ENCODE measurements at regions not wholly inside any gene's neighbourhood (a gene's known extent, or its start where the extent isn't known, plus 50 kb on each side); places are given as distances from the start of the nearest gene placed in this dataset.
"Not testable (repeated sequence)": the region's sequence is repeated elsewhere in the genome, so short reads cannot be mapped to it uniquely, and the experiment has no call there.

- TF ChIP-seq, protein P1, sequence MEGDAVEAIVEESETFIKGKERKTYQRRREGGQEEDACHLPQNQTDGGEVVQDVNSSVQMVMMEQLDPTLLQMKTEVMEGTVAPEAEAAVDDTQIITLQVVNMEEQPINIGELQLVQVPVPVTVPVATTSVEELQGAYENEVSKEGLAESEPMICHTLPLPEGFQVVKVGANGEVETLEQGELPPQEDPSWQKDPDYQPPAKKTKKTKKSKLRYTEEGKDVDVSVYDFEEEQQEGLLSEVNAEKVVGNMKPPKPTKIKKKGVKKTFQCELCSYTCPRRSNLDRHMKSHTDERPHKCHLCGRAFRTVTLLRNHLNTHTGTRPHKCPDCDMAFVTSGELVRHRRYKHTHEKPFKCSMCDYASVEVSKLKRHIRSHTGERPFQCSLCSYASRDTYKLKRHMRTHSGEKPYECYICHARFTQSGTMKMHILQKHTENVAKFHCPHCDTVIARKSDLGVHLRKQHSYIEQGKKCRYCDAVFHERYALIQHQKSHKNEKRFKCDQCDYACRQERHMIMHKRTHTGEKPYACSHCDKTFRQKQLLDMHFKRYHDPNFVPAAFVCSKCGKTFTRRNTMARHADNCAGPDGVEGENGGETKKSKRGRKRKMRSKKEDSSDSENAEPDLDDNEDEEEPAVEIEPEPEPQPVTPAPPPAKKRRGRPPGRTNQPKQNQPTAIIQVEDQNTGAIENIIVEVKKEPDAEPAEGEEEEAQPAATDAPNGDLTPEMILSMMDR (IDR thresholded peaks at IDR 0.05; ENCODE audit: control insufficient read depth, extremely low read depth, insufficient read depth) = no peak
- no peak for DNase-seq (ENCODE audit: low read depth)
Measured at GRCh38 chr2:184322615-184323014, 275.7 kb upstream of the ZNF804A start.

DNA sequence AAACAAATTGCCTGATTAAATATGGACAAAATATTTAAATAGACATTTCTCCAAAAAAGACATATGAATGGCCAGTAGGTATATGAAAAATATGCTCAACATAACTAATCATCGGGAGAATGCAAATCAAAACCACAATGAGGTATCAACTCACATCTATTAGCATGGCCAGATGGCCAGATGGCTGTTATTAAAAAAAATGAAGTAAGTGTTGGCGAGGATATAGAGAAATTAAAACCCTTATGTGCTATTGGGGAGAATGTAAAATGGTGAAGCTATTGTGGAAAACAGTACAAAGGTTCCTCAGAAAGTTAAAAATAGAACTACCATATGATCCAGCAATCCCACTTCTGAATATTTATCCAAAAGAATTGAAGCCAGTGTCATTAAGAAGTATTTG lies 272.3 kb upstream of the ZNF804A start:
- H3K4me3 ChIP-seq (ENCODE audit: low read depth, low read length) = no peak overlapping the region
- DNase-seq (ENCODE audit: low read depth) = no peak
- TF ChIP-seq, protein P1 (IDR thresholded peaks at IDR 0.05; ENCODE audit: control insufficient read depth, extremely low read depth, insufficient read depth) = no peak

More at GRCh38 chr2:184322615-184323014, 275.7 kb upstream of the ZNF804A start:
- H3K4me3 ChIP-seq (ENCODE audit: low read depth, low read length) = no peak overlapping the region

- not testable (repeated sequence) for DNase-seq (ENCODE audit: low read depth); H3K4me3 ChIP-seq (ENCODE audit: low read depth, low read length)
Measured at GRCh38 chr2:184327805-184328204, 270.5 kb upstream of the ZNF804A start.

DNA sequence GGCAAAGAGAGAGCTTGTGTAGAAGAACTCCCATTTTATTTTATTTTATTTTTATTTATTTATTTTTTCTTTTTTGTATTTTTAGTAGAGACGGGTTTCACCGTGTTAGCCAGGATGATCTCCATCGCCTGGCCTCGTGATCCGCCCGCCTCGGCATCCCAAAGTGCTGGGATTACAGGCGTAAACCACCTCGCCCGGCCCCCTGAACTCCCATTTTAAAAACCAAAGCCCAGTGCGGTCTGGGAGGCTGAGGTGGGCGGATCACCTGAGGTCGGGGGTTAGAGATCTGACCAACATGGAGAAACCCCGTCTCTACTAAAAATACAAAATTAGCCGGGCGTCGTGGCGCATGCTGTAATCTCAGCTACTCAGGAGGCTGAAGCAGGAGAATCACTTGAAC lies 267.8 kb upstream of the ZNF804A start:
- DNase-seq (ENCODE audit: low read depth); H3K4me3 ChIP-seq (ENCODE audit: low read depth, low read length): not testable (repeated sequence)

DNA sequence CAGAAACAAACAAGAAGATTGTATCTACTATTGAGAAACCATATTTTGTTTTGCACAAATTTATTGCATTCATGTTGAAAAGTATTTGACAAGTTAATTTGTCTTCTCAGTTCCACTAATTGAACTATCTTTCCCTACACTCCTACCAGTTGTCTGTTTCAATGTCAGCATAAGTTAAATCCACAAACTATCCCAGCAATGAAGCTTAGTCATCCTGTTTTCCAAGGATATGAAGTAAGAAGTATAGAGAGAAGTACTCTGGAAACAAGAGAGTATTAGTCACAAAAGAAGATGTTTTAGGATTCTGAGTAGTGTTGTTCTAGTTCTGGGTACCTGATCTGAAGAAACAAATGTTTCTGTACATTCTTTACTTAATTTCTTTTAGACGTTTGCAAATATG lies 261.6 kb upstream of the ZNF804A start:
- TF ChIP-seq, protein P1 (IDR thresholded peaks at IDR 0.05; ENCODE audit: control insufficient read depth, extremely low read depth, insufficient read depth) = no peak
- no peak overlapping the region for H3K4me3 ChIP-seq (ENCODE audit: low read depth, low read length)
- no peak for DNase-seq (ENCODE audit: low read depth)

DNA sequence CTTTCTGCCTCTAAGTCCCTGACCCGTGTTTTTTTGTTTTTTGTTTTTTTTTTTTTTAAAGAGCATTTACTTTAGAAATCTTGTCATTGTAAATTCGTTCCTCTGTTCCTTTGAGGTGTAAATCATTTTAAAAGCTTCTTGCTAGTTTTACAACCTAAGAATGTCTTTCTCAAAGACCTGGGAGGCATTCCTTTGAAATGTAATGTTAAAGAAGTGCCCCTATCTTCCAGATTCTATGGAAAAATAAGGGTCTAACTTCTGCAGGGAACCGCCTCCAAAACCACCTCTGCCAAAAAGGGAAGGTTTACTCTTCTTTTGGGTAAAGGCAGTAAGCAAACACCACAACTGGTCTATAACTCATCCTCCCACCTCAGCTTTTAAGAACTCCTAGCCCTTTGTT lies 259.6 kb upstream of the ZNF804A start:
- DNase-seq (ENCODE audit: low read depth) = no peak
- H3K4me3 ChIP-seq (ENCODE audit: low read depth, low read length) = no peak overlapping the region
- TF ChIP-seq, protein P1 (IDR thresholded peaks at IDR 0.05; ENCODE audit: control insufficient read depth, extremely low read depth, insufficient read depth) = no peak

GRCh38 chr2:184339966-184340365 lies 258.4 kb upstream of the ZNF804A start:
- TF ChIP-seq, protein P1 (IDR thresholded peaks at IDR 0.05; ENCODE audit: control insufficient read depth, extremely low read depth, insufficient read depth) = no peak
- H3K4me3 ChIP-seq (ENCODE audit: low read depth, low read length) = no peak overlapping the region
- no peak for DNase-seq (ENCODE audit: low read depth)

DNA sequence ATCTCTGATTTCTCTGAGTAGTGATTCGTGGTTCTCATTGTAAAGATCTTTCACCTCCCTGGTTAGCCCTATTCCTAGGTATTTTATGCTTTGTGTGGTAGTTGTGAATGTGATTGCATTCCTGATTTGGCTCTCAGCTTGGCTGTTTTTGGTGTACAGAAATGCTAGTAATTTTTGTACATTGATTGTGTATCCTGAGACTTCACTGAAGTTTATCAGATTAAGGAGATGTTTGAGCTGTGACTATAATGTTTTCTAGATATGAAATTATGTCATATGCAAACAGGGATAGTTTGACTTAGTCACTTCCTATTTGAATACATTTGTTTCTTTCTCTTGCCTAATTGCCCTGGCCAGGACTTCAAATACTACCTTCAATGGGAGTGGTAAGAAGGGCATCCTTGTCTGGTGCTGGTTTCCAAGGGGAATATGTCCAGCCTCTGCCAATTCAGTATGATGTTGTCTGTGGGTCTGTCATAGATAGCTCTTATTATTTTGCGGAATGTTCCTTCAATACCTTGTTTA lies 251.9 kb upstream of the ZNF804A start:
- no peak overlapping the region for H3K4me3 ChIP-seq (ENCODE audit: low read depth, low read length)
- no peak for DNase-seq (ENCODE audit: low read depth)
- TF ChIP-seq, protein P1 (IDR thresholded peaks at IDR 0.05; ENCODE audit: control insufficient read depth, extremely low read depth, insufficient read depth) = no peak

Measured in LNCaP clone FGC (cell line).